GM21529 (cell line): ENCODE measurements at regions not wholly inside any gene's neighbourhood (a gene's known extent, or its start where the extent isn't known, plus 50 kb on each side); places are given as distances from the start of the nearest gene placed in this dataset.
"Not testable (repeated sequence)": the region's sequence is repeated elsewhere in the genome, so short reads cannot be mapped to it uniquely, and the experiment has no call there.

ENCODE experiments used
- ATAC-seq: cut with Tn5 transposase; IDR thresholded peaks from one replicate; pipeline ENCODE4 v1.9.1; 2021; ENCODE audit not compliant: unreplicated experiment

DNA sequence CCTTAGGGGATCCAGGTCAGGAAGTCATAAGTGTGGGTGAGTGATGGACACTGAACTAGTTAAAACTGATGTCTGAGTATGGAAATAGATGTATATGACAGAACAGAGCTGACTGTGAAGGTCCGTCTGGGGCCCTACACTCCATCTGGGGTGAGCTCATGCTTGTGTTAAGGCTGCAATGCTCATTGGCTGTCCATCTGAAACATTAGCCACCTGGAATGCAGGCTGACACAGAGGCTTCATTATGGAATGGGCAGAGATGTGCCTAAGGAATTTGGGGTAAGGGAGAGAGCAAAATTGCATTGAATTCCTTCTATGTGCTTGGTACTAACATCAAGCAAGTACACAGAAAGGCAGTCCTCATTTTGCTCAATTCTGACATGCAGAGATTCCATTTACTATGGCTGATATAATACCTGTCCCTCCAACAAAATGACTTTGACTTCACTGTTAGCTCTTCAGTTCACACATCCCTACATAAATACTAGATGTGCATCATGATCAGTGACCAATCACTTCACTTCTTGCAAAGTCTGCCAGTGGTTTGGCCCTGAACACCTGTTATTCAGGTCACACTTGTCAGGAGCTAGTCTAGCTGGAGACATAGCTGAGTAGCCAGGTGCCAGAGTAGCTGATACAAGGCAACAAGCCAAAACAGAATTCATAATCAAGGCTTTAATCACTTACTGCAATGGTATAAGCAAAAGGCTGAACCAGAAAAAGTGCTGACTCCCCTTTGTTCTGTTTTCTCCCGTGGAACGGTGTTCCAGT lies 128.9 kb upstream of the VWC2 start:
- ATAC-seq = no peak

DNA sequence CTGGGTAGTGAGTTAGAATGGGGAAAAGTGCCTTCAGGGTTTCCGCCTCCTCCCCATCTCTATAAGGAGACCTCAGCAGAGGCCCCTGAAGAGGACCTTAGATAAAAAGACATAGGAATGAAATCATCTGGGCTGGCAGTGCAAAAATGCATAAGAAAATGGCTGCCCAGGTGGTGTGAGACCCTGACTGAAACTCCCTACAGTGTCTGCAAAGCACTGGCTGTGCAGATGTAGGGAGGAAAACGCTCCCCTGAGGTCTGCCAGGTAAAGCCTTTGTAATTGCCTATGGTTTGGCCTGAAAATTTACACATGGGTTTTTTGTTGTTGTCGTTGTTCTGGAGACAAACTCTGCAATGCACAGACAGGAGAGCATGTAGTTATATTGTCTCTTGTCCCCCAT lies 128.1 kb upstream of the VWC2 start:
- ATAC-seq = no peak

DNA sequence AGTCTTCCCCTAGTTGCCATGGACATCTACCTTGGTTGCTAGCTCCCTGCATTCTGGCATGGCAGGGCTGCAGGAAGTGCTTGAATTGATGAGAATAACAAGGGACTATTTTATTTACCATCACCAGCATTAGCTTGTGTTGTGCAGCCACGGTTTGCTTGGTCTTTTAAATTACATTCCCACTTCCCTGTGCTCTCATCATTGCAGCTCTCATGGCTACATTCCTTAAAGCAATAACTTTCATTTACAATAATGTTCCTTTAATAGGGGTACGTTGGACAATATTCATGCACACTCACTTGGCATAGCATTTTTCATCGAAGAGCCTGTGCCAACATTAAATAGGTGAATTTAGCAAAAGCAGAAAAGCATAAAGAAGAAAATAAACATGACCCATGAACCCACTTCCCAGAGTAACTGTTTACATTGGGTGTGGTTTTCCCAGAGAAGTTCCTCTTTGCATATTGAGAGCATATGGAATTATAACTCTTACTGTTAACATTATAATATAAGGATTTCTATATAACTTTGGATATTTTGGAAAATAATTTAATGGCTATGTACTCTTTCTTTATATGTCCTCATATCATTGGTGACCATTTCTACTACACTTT lies 113.2 kb upstream of the VWC2 start:
- ATAC-seq = no peak

DNA sequence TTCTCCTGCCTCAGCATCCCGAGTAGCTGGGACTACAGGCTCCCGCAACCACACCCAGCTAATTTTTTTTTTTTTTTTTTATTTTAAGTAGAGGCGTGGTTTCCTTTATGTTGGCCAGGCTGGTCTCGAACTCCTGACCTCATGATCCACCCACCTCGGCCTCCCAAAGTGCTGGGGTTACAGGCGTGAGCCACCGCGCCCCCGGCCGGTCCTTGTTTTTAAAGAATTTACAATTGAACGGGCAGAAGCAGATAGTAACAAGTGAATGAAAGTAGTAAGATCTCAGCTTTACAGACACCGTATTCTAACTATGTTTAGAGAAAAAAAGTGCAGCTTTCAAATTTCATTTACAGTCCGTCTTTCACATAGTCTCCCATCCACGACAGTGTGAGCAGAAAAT lies 112.5 kb upstream of the VWC2 start:
- ATAC-seq = no peak

GRCh38 chr7:49665963-49666362 lies 107.5 kb upstream of the VWC2 start:
- ATAC-seq = not testable (repeated sequence)

GRCh38 chr7:49666764-49667163 lies 106.7 kb upstream of the VWC2 start:
- no peak for ATAC-seq

DNA sequence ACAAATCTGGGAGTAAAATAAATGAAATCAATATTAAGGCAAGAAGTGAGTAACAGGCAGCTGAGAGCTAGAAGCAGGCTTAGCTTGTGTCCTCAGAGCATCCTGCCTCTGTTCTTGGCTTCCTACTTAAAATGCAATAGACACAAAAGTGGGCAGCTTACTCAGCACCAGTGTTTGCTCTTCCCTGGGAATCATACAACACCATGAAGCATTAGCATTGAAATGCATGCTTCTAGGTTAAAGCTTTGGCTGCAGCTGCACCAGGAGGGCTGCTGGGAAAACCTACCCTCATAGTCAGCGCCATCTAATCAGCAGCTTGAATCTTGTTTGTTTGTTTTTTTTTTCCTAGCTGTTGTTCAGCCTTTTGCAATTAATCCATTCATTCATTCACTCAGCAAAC lies 104.2 kb upstream of the VWC2 start:
- no peak for ATAC-seq

- ATAC-seq = no peak
Observed at GRCh38 chr7:49669692-49670260, 103.7 kb upstream of the VWC2 start.

GRCh38 chr7:49670991-49671390 lies 102.4 kb upstream of the VWC2 start:
- ATAC-seq = no peak

- peak; percentile 62 for ATAC-seq
Observed at GRCh38 chr7:49692516-49692915, 80.9 kb upstream of the VWC2 start.

GRCh38 chr7:49695971-49696370 lies 77.5 kb upstream of the VWC2 start:
- no peak for ATAC-seq

DNA sequence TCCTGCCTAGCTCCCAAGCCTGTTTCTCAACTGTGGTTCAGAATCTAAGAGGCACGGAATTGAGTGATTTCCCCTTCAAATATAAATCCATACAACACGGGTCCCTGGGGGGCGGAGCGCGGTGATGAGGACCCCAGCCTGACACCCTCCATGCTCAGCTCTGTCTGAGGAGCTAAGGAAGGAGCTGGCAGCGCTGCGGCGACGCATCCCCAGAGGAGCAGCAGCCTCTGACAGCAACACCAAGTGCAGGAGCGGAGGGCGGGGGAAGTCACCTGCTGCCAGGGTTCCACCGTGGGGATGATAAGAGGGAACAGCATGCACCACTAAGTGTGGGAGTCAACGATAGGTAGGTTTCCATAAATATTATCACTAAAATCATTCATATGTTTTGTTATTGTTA lies 72.6 kb upstream of the VWC2 start:
- ATAC-seq = no peak

DNA sequence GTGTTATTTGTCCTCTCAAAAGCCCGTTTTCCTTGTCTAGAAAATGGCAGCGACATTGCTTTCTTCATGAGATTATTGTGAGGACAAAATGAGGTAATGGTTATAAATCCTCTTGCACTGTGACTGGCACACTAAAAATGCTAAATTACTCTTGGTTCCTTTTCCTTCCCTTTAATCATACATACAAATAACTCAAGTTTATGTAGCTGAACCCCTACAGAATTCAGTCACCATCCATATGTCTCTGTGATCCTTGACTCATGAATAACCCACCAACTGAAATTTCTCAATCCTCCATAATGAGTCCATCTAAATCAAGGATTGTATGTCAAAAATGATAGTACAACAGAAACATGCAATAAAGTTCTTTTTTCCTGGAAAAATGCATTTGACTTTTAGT lies 71.3 kb upstream of the VWC2 start:
- ATAC-seq = no peak

GRCh38 chr7:49703337-49703736 lies 70.1 kb upstream of the VWC2 start:
- ATAC-seq = no peak

- no peak for ATAC-seq
Observed at GRCh38 chr7:49703881-49704280, 69.6 kb upstream of the VWC2 start.

DNA sequence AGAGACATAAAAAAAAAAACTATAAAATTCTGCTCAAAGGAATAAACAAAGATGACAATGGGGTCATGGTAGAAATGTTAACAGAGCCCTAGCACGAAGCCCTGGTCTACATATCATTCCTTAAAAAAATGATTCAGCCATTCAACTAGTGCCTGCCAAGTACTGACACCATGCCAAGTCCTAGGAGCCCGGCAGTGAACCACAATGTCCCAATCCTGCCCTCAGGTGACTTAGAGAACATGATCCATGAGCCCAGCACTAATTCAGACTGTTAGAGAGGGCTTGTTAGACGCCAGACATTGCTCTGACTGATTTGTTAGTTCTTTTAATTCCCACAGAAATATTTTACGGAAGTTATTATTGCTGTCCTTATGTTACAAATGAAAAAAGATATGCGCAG lies 67.3 kb upstream of the VWC2 start:
- no peak for ATAC-seq

- ATAC-seq = no peak
Observed at GRCh38 chr7:49707891-49708290, 65.5 kb upstream of the VWC2 start.

GRCh38 chr7:49708590-49708989 lies 64.8 kb upstream of the VWC2 start:
- no peak for ATAC-seq

GRCh38 chr7:49711072-49711723 lies 62.2 kb upstream of the VWC2 start:
- not testable (repeated sequence) for ATAC-seq

DNA sequence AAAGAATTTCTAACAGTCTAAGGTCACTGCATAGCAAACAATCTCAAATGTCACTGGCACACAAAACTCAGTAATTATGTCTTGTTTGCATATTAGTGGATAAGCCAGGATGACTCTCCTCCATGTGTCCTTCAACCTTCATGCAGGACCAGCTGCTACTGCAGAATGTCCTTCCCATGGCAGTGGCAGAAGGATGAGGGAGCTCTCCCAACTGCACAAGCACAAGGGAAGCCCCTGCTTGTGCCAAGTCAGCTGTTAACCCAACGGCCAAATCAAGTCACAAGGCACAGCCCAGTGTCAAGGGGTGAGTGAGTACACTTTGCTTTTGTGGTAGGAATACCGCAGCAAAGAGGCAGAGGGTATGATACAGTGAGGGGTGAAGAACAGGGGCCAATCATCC lies 59.3 kb upstream of the VWC2 start:
- ATAC-seq = no peak

- no peak for ATAC-seq
Observed at GRCh38 chr7:49715486-49715885, 58.0 kb upstream of the VWC2 start.

DNA sequence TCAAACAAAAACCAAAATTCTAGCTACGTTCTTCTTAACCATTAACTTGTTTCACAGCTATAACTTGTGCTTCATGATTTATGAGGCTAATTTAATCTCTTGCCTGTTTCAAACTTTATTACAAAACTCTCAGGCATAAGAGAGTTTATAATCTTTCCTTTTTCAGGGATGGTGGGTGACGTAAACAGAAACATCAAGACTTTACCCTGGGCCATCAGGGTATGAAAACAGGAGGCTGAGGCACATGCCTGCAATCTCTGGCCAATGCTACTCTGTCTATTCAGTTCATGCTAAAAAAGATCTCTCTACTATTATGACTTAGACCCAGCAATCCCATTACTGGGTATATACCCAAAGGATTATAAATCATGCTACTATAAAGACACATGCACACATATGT lies 55.9 kb upstream of the VWC2 start:
- ATAC-seq = no peak
